Vagina (tissue), 2 donors: ENCODE measurements at regions not wholly inside any gene's neighbourhood (a gene's known extent, or its start where the extent isn't known, plus 50 kb on each side); places are given as distances from the start of the nearest gene placed in this dataset.

Source experiments
- DNase-seq, 2 donors: peaks; one replicate each; pipeline ENCODE4 v3.0.0-alpha.2; 2017; ENCODE audit errors: extremely low spot score in 2 of 2
- H3K27ac ChIP-seq: fragments of 200-600 bp; sonication (generic); one replicate; pipeline ENCODE4 v1.5.1; 2019
- H3K27me3 ChIP-seq: fragments of 200-600 bp; sonication (generic); one replicate; pipeline ENCODE4 v1.5.1; 2019
- H3K36me3 ChIP-seq, 2 donors: fragments of 200-600 bp; sonication (generic); one replicate each; pipeline ENCODE4 v1.5.1; 2017 to 2019
- H3K4me1 ChIP-seq: fragments of 200-600 bp; sonication (generic); one replicate; pipeline ENCODE4 v1.5.1; 2019
- H3K4me3 ChIP-seq, 2 donors: fragments of 200-600 bp; sonication (generic); 1 replicate in 1 of 2; 2 replicates in 1 of 2; pipeline ENCODE4 v1.5.1; 2016 to 2019
- H3K9me3 ChIP-seq: fragments of 200-600 bp; sonication (generic); one replicate; pipeline ENCODE4 v1.5.1; 2019
- POLR2A ChIP-seq, 2 donors: fragments of 450-650 bp; IDR thresholded peaks; one replicate each; pipeline ENCODE4 v1.6.1; 2017; ENCODE audit warnings: antibody characterized with exemption in 2 of 2, mild to moderate bottlenecking in 2 of 2, moderate library complexity in 2 of 2
- POLR2AphosphoS5 ChIP-seq, 2 donors: sonication (generic); formaldehyde crosslinking; IDR thresholded peaks; one replicate each; pipeline ENCODE4 v1.9.0; 2017; ENCODE audit warnings: antibody characterized with exemption in 2 of 2, mild to moderate bottlenecking in 2 of 2, low read depth in 1 of 2; ENCODE audit not compliant: insufficient read depth in 1 of 2
- intact Hi-C: fragments of 100-400 bp; cut with DNase I; formaldehyde crosslinking; loops from one replicate; pipeline ENCODE4 v1.15.1; 2023
- TF ChIP-seq, protein P1 (sequence below), 3 experiments: fragments of 450-650 bp in 2 of 3; fragments of 200-600 bp in 1 of 3; sonication (generic) in 1 of 3; IDR thresholded peaks; one replicate each; pipeline ENCODE4 v1.5.1; 2017 to 2019; ENCODE audit warnings: antibody characterized with exemption in 3 of 3, mild to moderate bottlenecking in 2 of 3, moderate library complexity in 2 of 3

- Histone ChIP-seq H3K27me3 (no peaks in the 10 kb centered on the region), H3K36me3 (no peaks in the 10 kb centered on the region), H3K9me3 (no peaks in the 10 kb centered on the region), H3K27ac (no peak overlapping the region), H3K4me1 (no peaks in the 10 kb centered on the region), H3K4me3 (no peak overlapping the region)
- TF ChIP-seq POLR2AphosphoS5 (IDR thresholded peaks at IDR 0.05; ENCODE audit: insufficient read depth in 1 of 2, low read depth in 1 of 2) (no peak), POLR2A (IDR thresholded peaks at IDR 0.05) (no peak)
- TF ChIP-seq, protein P1, sequence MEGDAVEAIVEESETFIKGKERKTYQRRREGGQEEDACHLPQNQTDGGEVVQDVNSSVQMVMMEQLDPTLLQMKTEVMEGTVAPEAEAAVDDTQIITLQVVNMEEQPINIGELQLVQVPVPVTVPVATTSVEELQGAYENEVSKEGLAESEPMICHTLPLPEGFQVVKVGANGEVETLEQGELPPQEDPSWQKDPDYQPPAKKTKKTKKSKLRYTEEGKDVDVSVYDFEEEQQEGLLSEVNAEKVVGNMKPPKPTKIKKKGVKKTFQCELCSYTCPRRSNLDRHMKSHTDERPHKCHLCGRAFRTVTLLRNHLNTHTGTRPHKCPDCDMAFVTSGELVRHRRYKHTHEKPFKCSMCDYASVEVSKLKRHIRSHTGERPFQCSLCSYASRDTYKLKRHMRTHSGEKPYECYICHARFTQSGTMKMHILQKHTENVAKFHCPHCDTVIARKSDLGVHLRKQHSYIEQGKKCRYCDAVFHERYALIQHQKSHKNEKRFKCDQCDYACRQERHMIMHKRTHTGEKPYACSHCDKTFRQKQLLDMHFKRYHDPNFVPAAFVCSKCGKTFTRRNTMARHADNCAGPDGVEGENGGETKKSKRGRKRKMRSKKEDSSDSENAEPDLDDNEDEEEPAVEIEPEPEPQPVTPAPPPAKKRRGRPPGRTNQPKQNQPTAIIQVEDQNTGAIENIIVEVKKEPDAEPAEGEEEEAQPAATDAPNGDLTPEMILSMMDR (IDR thresholded peaks at IDR 0.05) = no peak
- no peak for DNase-seq
- intact Hi-C loops = no loop called here
Observed at GRCh38 chr12:125233319-125233718, 168.1 kb downstream of the AACS start.

DNA sequence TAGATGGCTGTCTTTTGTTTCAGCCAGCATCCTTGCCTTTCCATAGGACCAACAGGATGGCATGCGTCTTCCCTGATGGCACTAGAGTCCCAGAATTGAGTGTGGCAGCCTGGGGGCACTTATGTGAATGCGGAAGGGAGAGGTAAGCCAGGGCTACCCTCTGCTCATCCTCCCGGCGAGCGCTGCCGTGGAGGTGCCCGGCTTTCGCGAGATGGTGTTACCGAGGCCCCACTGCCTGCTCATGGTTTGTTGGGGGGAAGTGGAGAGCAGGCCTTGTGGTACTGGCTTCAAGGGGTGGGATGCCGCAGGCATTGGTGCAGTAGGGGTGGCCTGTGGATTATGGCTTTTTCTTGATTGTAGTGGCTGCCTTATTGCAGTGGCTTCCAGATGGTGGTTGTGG, 174.3 kb downstream of the AACS start:
- H3K9me3 ChIP-seq = no peaks in the 10 kb centered on the region
- H3K4me3 ChIP-seq = no peak overlapping the region
- DNase-seq = no peak
- H3K27ac ChIP-seq = no peak overlapping the region
- H3K36me3 ChIP-seq = no peaks in the 10 kb centered on the region
- no peaks in the 10 kb centered on the region for H3K4me1 ChIP-seq
- TF ChIP-seq POLR2AphosphoS5 (IDR thresholded peaks at IDR 0.05; ENCODE audit: insufficient read depth in 1 of 2, low read depth in 1 of 2) (no peak), POLR2A (IDR thresholded peaks at IDR 0.05) (no peak)
- TF ChIP-seq, protein P1 (IDR thresholded peaks at IDR 0.05) = no peak
- no peaks in the 10 kb centered on the region for H3K27me3 ChIP-seq
- intact Hi-C loops = no loop called here

GRCh38 chr12:125240717-125241116, 175.5 kb downstream of the AACS start:
- TF ChIP-seq, protein P1 (IDR thresholded peaks at IDR 0.05) = no peak
- TF ChIP-seq POLR2A (IDR thresholded peaks at IDR 0.05) (no peak), POLR2AphosphoS5 (IDR thresholded peaks at IDR 0.05; ENCODE audit: insufficient read depth in 1 of 2, low read depth in 1 of 2) (no peak)
- H3K27ac ChIP-seq = no peak overlapping the region
- no peaks in the 10 kb centered on the region for H3K36me3 ChIP-seq
- no peak for DNase-seq
- H3K27me3 ChIP-seq = no peaks in the 10 kb centered on the region
- H3K4me3 ChIP-seq = no peak overlapping the region
- H3K4me1 ChIP-seq = no peaks in the 10 kb centered on the region
- H3K9me3 ChIP-seq = no peaks in the 10 kb centered on the region
- intact Hi-C loops = no loop called here

GRCh38 chr12:125243811-125244210, 178.6 kb downstream of the AACS start:
- TF ChIP-seq, protein P1 (IDR thresholded peaks at IDR 0.05) = no peak
- TF ChIP-seq POLR2AphosphoS5 (IDR thresholded peaks at IDR 0.05; ENCODE audit: insufficient read depth in 1 of 2, low read depth in 1 of 2) (no peak), POLR2A (IDR thresholded peaks at IDR 0.05) (no peak)
- H3K4me3 ChIP-seq = no peak overlapping the region
- no peaks in the 10 kb centered on the region for H3K4me1 ChIP-seq
- no peaks in the 10 kb centered on the region for H3K9me3 ChIP-seq
- DNase-seq = no peak
- no peaks in the 10 kb centered on the region for H3K27me3 ChIP-seq
- H3K27ac ChIP-seq = no peak overlapping the region
- intact Hi-C loops = no loop called here
- H3K36me3 ChIP-seq = no peaks in the 10 kb centered on the region

DNA sequence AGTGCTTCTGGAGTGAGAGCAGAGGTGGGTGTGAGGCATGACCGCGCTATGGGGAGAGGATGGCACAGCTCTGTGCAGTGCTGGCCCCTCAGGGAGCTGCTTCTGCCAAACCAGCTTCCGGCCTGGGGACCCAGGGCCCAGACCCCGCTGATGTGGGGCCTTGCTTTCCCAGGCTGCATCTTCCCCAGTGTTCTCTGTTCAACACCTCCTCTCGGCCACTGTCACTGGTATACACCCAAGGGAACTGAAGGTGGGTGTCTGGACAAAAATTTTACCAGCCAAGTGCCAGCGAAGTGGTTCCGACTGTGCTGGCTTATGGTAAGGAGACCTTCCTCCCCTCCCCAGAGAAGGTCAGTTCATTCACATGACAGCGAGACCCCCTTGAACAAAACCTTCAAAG, 179.1 kb downstream of the AACS start:
- no peaks in the 10 kb centered on the region for H3K4me1 ChIP-seq
- no peak overlapping the region for H3K27ac ChIP-seq
- H3K4me3 ChIP-seq = no peak overlapping the region
- DNase-seq = no peak
- intact Hi-C loops = no loop called here
- no peaks in the 10 kb centered on the region for H3K9me3 ChIP-seq
- H3K36me3 ChIP-seq = no peaks in the 10 kb centered on the region
- TF ChIP-seq POLR2AphosphoS5 (IDR thresholded peaks at IDR 0.05; ENCODE audit: insufficient read depth in 1 of 2, low read depth in 1 of 2) (no peak), POLR2A (IDR thresholded peaks at IDR 0.05) (no peak)
- TF ChIP-seq, protein P1 (IDR thresholded peaks at IDR 0.05) = no peak
- no peaks in the 10 kb centered on the region for H3K27me3 ChIP-seq
